Right lobe of liver (tissue), 4 donors: ENCODE measurements at regions not wholly inside any gene's neighbourhood (a gene's known extent, or its start where the extent isn't known, plus 50 kb on each side); places are given as distances from the start of the nearest gene placed in this dataset.

Experiments
- CTCF ChIP-seq, 4 donors: fragments of 200-600 bp in 3 of 4; fragments of 450-650 bp in 1 of 4; IDR thresholded peaks; one replicate each; pipeline versions ENCODE4 v1.5.1 to v1.8.0; 2016 to 2022; ENCODE audit warnings: antibody characterized with exemption in 4 of 4, mild to moderate bottlenecking in 2 of 4
- POLR2A ChIP-seq: fragments of 450-650 bp; IDR thresholded peaks from one replicate; pipeline ENCODE4 v1.6.1; 2017; ENCODE audit warnings: antibody characterized with exemption, mild to moderate bottlenecking
- donor health status: DM: no; HTN: no; CAD: no.
- donor health status: DM: no; HTN: no; CAD: no.
- donor health status: DM: no; HTN: yes; CAD: no.

- no peak for TF ChIP-seq POLR2A
- no peak for TF ChIP-seq CTCF (IDR thresholded peaks at IDR 0.05)
Measured at GRCh38 chr3:70752051-70752450, 439.6 kb upstream of the MDFIC2 start.
